Fibroblast of mammary gland (primary cell): ENCODE measurements at regions not wholly inside any gene's neighbourhood (a gene's known extent, or its start where the extent isn't known, plus 50 kb on each side); places are given as distances from the start of the nearest gene placed in this dataset.

Experiments
- DNase-seq: peaks from one replicate; pipeline ENCODE4 v3.0.0-alpha.2; 2010; ENCODE audit warnings: low read depth
- H3K4me3 ChIP-seq: 2 replicates; pipeline ENCODE4 v1.5.1; 2011; ENCODE audit warnings: low read depth, mild to moderate bottlenecking, low read length, moderate library complexity; ENCODE audit not compliant: control insufficient read depth
- CTCF ChIP-seq: conservative IDR thresholded peaks from 2 replicates; pipeline ENCODE4 v1.5.1; 2011; ENCODE audit warnings: low read depth, low read length, inconsistent platforms; ENCODE audit not compliant: control insufficient read depth, insufficient read depth

GRCh38 chr17:72262766-72263165 is 141.9 kb downstream of the SOX9 start:
- H3K4me3 ChIP-seq = no peak overlapping the region
- no peak for DNase-seq
- no peak for TF ChIP-seq CTCF

GRCh38 chr17:72264682-72265405 is 144.0 kb downstream of the SOX9 start:
- no peak overlapping the region for H3K4me3 ChIP-seq
- DNase-seq = no peak
- TF ChIP-seq CTCF = no peak

GRCh38 chr17:72266112-72266775 is 145.4 kb downstream of the SOX9 start:
- H3K4me3 ChIP-seq = no peak overlapping the region
- DNase-seq = no peak
- TF ChIP-seq CTCF = no peak

- DNase-seq = no peak
- H3K4me3 ChIP-seq = no peak overlapping the region
- no peak for TF ChIP-seq CTCF
Measured at GRCh38 chr17:72267601-72268000, 146.8 kb downstream of the SOX9 start.

GRCh38 chr17:72268431-72268830 is 147.6 kb downstream of the SOX9 start:
- no peak overlapping the region for H3K4me3 ChIP-seq
- DNase-seq = no peak
- no peak for TF ChIP-seq CTCF

GRCh38 chr17:72270273-72270924 is 149.6 kb downstream of the SOX9 start:
- no peak for TF ChIP-seq CTCF
- no peak overlapping the region for H3K4me3 ChIP-seq
- peak; percentile 48 for DNase-seq
